ENCODE measurements at regions not wholly inside any gene's neighbourhood (a gene's known extent, or its start where the extent isn't known, plus 50 kb on each side); places are given as distances from the start of the nearest gene placed in this dataset.

GRCh38 chr14:30419037-30419436 is 139.9 kb upstream of the G2E3 start:
- no peak for TF ChIP-seq CTCF (IDR thresholded peaks at IDR 0.05; ENCODE audit: low read depth, low read length)
- no peak for DNase-seq (ENCODE audit: low read depth in 1 of 2, low spot score in 1 of 2)
- no peaks in the 10 kb centered on the region for H3K36me3 ChIP-seq
- H3K27ac ChIP-seq = no peak overlapping the region
- H3K4me3 ChIP-seq = no peak overlapping the region
- H3K27me3 ChIP-seq = no peaks in the 10 kb centered on the region
- H3K4me1 ChIP-seq (ENCODE audit: low read depth) = no peaks in the 10 kb centered on the region
- H3K9me3 ChIP-seq (ENCODE audit: low read depth) = no peaks in the 10 kb centered on the region

- no peaks in the 10 kb centered on the region for H3K36me3 ChIP-seq
- no peaks in the 10 kb centered on the region for H3K27me3 ChIP-seq
- H3K4me1 ChIP-seq (ENCODE audit: low read depth) = no peaks in the 10 kb centered on the region
- TF ChIP-seq CTCF (IDR thresholded peaks at IDR 0.05; ENCODE audit: low read depth, low read length) = no peak
- no peak overlapping the region for H3K4me3 ChIP-seq
- no peaks in the 10 kb centered on the region for H3K9me3 ChIP-seq (ENCODE audit: low read depth)
- no peak overlapping the region for H3K27ac ChIP-seq
- DNase-seq (ENCODE audit: low read depth in 1 of 2, low spot score in 1 of 2) = no peak
Observed at GRCh38 chr14:30420515-30420914, 138.4 kb upstream of the G2E3 start.

GRCh38 chr14:30426463-30426862 is 132.5 kb upstream of the G2E3 start:
- no peak overlapping the region for H3K4me3 ChIP-seq
- no peak for DNase-seq (ENCODE audit: low read depth in 1 of 2, low spot score in 1 of 2)
- no peak overlapping the region for H3K27ac ChIP-seq
- H3K27me3 ChIP-seq = no peaks in the 10 kb centered on the region
- no peaks in the 10 kb centered on the region for H3K4me1 ChIP-seq (ENCODE audit: low read depth)
- H3K36me3 ChIP-seq = no peaks in the 10 kb centered on the region
- no peaks in the 10 kb centered on the region for H3K9me3 ChIP-seq (ENCODE audit: low read depth)
- TF ChIP-seq CTCF (IDR thresholded peaks at IDR 0.05; ENCODE audit: low read depth, low read length) = no peak

GRCh38 chr14:30427401-30427800 is 131.6 kb upstream of the G2E3 start:
- Histone ChIP-seq H3K27ac (no peak overlapping the region), H3K4me1 (ENCODE audit: low read depth) (no peaks in the 10 kb centered on the region), H3K4me3 (no peak overlapping the region), H3K9me3 (ENCODE audit: low read depth) (no peaks in the 10 kb centered on the region), H3K36me3 (no peaks in the 10 kb centered on the region), H3K27me3 (no peaks in the 10 kb centered on the region)
- DNase-seq (ENCODE audit: low read depth in 1 of 2, low spot score in 1 of 2) = no peak
- no peak for TF ChIP-seq CTCF (IDR thresholded peaks at IDR 0.05; ENCODE audit: low read depth, low read length)

GRCh38 chr14:30427846-30428245 is 131.1 kb upstream of the G2E3 start:
- no peak for TF ChIP-seq CTCF (IDR thresholded peaks at IDR 0.05; ENCODE audit: low read depth, low read length)
- Histone ChIP-seq H3K27ac (no peak overlapping the region), H3K9me3 (ENCODE audit: low read depth) (no peaks in the 10 kb centered on the region), H3K4me3 (no peak overlapping the region), H3K4me1 (ENCODE audit: low read depth) (no peaks in the 10 kb centered on the region), H3K36me3 (no peaks in the 10 kb centered on the region), H3K27me3 (no peaks in the 10 kb centered on the region)
- DNase-seq (ENCODE audit: low read depth in 1 of 2, low spot score in 1 of 2) = no peak

GRCh38 chr14:30431552-30431951 is 127.4 kb upstream of the G2E3 start:
- Histone ChIP-seq H3K27ac (no peak overlapping the region), H3K4me1 (ENCODE audit: low read depth) (no peaks in the 10 kb centered on the region), H3K27me3 (no peaks in the 10 kb centered on the region), H3K4me3 (no peak overlapping the region), H3K9me3 (ENCODE audit: low read depth) (no peaks in the 10 kb centered on the region), H3K36me3 (no peaks in the 10 kb centered on the region)
- no peak for TF ChIP-seq CTCF (IDR thresholded peaks at IDR 0.05; ENCODE audit: low read depth, low read length)
- DNase-seq (ENCODE audit: low read depth in 1 of 2, low spot score in 1 of 2) = no peak
